DND-41 (cell line): ENCODE measurements at regions not wholly inside any gene's neighbourhood (a gene's known extent, or its start where the extent isn't known, plus 50 kb on each side); places are given as distances from the start of the nearest gene placed in this dataset.

ENCODE experiments used
- ATAC-seq: fragments of 200-7000 bp; cut with Tn5 transposase; 3 replicates; pipeline ENCODE4 v1.9.1; 2021; ENCODE audit warnings: low read depth; ENCODE audit not compliant: insufficient read depth
- DNase-seq: peaks from one replicate; pipeline ENCODE4 v3.0.0-alpha.2; 2020
- H2AFZ ChIP-seq: 2 replicates; pipeline ENCODE4 v1.6.0; 2012; ENCODE audit warnings: low read depth, low read length
- H3K27ac ChIP-seq: 2 replicates; pipeline ENCODE4 v1.5.1; 2012; ENCODE audit warnings: low read length, inconsistent platforms
- H3K27me3 ChIP-seq: fragments of 200-600 bp; sonication (generic); 2 replicates; pipeline ENCODE4 v1.6.0; 2012; ENCODE audit warnings: low read length, mild to moderate bottlenecking, inconsistent platforms; ENCODE audit not compliant: insufficient read depth, poor library complexity
- H3K36me3 ChIP-seq: 2 replicates; pipeline ENCODE4 v1.5.1; 2012; ENCODE audit warnings: low read length, inconsistent platforms; ENCODE audit not compliant: insufficient read depth
- H3K4me1 ChIP-seq: 2 replicates; pipeline ENCODE4 v1.5.1; 2012; ENCODE audit warnings: mild to moderate bottlenecking, low read length; ENCODE audit not compliant: insufficient read depth
- H3K4me2 ChIP-seq: 2 replicates; pipeline ENCODE4 v1.6.0; 2012; ENCODE audit warnings: mild to moderate bottlenecking, moderate library complexity, low read length, inconsistent platforms; ENCODE audit not compliant: insufficient read depth
- H3K4me3 ChIP-seq, 2 experiments: fragments of 200-600 bp in 1 of 2; shearing (Covaris generic) in 1 of 2; 2 replicates each; pipeline ENCODE4 v1.5.1; 2012 to 2016; ENCODE audit warnings: inconsistent platforms in 2 of 2, low read length in 2 of 2, mild to moderate bottlenecking in 2 of 2, low read depth in 1 of 2, moderate library complexity in 1 of 2
- H3K79me2 ChIP-seq: 2 replicates; pipeline ENCODE4 v1.6.0; 2012; ENCODE audit warnings: low read length, inconsistent platforms; ENCODE audit not compliant: insufficient read depth
- H3K9ac ChIP-seq: 2 replicates; pipeline ENCODE4 v1.6.0; 2012; ENCODE audit warnings: low read depth, mild to moderate bottlenecking, inconsistent platforms, low read length, moderate library complexity
- H3K9me3 ChIP-seq: 2 replicates; pipeline ENCODE4 v1.5.1; 2012; ENCODE audit warnings: low read length, moderate library complexity, mild to moderate bottlenecking, inconsistent platforms; ENCODE audit not compliant: insufficient read depth, severe bottlenecking
- H4K20me1 ChIP-seq: 2 replicates; pipeline ENCODE4 v1.6.0; 2012; ENCODE audit warnings: low read length; ENCODE audit not compliant: insufficient read depth
- EZH2 ChIP-seq: IDR thresholded peaks from 3 replicates; pipeline ENCODE4 v1.6.1; 2012; ENCODE audit warnings: borderline replicate concordance, low read depth, mild to moderate bottlenecking, moderate library complexity, low read length, inconsistent platforms; ENCODE audit not compliant: severe bottlenecking
- TF ChIP-seq, protein P1 (sequence below): IDR thresholded peaks from 2 replicates; pipeline ENCODE4 v1.5.1; 2012; ENCODE audit warnings: borderline replicate concordance, low read length, moderate library complexity, mild to moderate bottlenecking; ENCODE audit not compliant: poor library complexity, severe bottlenecking; ENCODE audit errors: extremely low read depth

DNA sequence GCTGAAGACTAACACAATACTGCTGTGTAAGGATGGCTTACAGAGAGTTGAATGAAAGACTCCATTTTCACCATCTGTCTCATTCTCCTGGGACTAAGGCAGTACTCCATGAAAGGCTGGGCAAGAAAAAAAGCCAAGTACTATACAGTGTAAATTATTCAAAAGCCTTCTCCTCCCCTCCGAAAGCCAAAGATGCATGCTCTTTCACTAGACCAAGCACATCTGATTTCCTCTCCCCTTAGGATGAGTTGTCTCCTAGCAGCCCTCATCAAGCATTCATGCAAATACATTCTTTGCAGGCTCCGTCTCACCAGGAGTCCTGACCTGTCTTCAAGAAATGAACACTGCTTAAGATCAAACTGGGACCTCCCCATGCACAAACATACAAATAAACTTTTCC is 133.5 kb upstream of the THBS1 start:
- H3K9me3 ChIP-seq = no peaks in the 10 kb centered on the region
- H2AFZ ChIP-seq = no peak overlapping the region
- H3K4me1 ChIP-seq = no peaks in the 10 kb centered on the region
- H3K36me3 ChIP-seq = no peaks in the 10 kb centered on the region
- no peak for DNase-seq
- peaks cover 8% of the 10 kb centered on the region for H3K27me3 ChIP-seq
- H3K79me2 ChIP-seq = no peaks in the 10 kb centered on the region
- ATAC-seq = no peak
- no peak for TF ChIP-seq EZH2
- TF ChIP-seq, protein P1, sequence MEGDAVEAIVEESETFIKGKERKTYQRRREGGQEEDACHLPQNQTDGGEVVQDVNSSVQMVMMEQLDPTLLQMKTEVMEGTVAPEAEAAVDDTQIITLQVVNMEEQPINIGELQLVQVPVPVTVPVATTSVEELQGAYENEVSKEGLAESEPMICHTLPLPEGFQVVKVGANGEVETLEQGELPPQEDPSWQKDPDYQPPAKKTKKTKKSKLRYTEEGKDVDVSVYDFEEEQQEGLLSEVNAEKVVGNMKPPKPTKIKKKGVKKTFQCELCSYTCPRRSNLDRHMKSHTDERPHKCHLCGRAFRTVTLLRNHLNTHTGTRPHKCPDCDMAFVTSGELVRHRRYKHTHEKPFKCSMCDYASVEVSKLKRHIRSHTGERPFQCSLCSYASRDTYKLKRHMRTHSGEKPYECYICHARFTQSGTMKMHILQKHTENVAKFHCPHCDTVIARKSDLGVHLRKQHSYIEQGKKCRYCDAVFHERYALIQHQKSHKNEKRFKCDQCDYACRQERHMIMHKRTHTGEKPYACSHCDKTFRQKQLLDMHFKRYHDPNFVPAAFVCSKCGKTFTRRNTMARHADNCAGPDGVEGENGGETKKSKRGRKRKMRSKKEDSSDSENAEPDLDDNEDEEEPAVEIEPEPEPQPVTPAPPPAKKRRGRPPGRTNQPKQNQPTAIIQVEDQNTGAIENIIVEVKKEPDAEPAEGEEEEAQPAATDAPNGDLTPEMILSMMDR = no peak
- H3K27ac ChIP-seq = no peak overlapping the region
- H3K9ac ChIP-seq = no peak overlapping the region
- H4K20me1 ChIP-seq = no peaks in the 10 kb centered on the region
- H3K4me3 ChIP-seq = no peak overlapping the region
- no peak overlapping the region for H3K4me2 ChIP-seq

DNA sequence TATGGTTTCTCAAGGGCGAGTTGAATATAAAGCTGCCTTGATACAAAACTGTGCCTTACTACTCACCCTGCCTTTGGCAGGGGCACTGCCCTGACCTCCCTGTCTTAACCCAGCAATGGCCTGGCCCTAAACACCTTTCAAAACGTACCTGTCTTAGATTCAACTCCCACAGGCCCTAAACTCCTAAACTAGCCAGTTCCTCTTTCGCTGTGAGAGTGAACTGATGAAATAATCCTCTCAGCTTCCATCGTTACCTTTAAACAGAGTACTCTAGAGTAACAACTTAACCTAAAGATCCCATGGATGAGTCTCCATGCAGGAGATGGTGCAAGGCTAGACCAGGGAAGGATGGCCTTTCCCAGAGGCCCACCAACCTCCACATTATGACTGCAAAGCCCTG is 133.0 kb upstream of the THBS1 start:
- Histone ChIP-seq H3K4me1 (no peaks in the 10 kb centered on the region), H3K9me3 (no peaks in the 10 kb centered on the region), H3K4me3 (no peak overlapping the region), H3K27me3 (peaks cover 8% of the 10 kb centered on the region), H3K27ac (no peak overlapping the region), H3K4me2 (no peak overlapping the region), H2AFZ (no peak overlapping the region), H3K36me3 (no peaks in the 10 kb centered on the region), H3K79me2 (no peaks in the 10 kb centered on the region), H3K9ac (no peak overlapping the region), H4K20me1 (no peaks in the 10 kb centered on the region)
- no peak for TF ChIP-seq EZH2
- TF ChIP-seq, protein P1 = no peak
- no peak for ATAC-seq
- no peak for DNase-seq

DNA sequence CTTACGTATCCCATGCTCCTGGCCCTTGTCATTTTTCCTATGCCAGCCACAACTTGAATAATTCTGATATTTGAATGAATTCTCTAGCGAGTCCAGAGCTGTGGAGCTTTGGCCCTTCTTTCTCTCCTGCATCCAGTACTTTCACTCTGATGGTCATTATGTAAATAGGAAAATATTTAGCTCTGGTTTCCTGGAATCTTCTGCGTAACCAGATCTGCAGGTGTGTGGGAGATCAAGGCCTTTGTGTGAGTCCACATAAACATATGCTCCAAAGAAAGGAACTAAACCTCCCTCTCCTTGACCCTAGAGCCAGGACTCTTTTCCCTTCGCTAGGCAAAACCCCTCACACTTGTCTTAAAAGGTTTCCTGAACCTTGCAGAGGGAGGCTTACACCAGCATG is 132.5 kb upstream of the THBS1 start:
- Histone ChIP-seq H3K4me3 (no peak overlapping the region), H3K4me2 (no peak overlapping the region), H4K20me1 (no peaks in the 10 kb centered on the region), H3K4me1 (no peaks in the 10 kb centered on the region), H3K27ac (no peak overlapping the region), H3K79me2 (no peaks in the 10 kb centered on the region), H3K9me3 (no peaks in the 10 kb centered on the region), H3K36me3 (no peaks in the 10 kb centered on the region), H3K9ac (no peak overlapping the region), H2AFZ (no peak overlapping the region), H3K27me3 (peaks cover 11% of the 10 kb centered on the region)
- DNase-seq (no peak), ATAC-seq (no peak)
- TF ChIP-seq EZH2 = no peak
- TF ChIP-seq, protein P1 = no peak

DNA sequence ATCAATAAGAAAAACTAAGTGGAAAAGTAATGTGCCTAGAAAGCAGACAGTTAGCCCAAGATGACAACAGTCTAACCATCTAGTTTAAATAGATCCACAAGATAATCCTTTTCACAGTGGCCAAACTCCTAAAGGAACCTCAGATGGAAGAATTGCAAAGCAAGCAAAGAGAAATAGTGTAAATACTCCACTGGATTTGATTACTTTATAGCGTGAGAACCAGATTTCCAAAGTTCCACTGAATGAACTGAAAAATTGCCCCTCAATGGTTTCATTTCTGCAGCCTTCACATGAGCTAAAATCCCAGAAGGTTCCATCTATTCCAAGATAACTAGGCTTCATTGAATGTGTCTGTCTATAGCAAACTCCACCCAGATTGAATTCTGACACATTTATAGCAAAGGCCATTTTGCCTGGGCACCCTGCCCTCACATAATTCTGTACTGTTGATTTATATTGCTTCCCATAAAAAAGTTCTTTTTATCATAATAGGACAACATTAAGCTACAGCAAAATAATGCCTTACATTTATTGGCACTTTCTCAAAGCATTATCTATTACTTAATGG is 129.7 kb upstream of the THBS1 start:
- Histone ChIP-seq H3K27me3 (peaks cover 11% of the 10 kb centered on the region), H3K9ac (no peak overlapping the region), H3K4me3 (no peak overlapping the region), H3K36me3 (no peaks in the 10 kb centered on the region), H3K27ac (no peak overlapping the region), H2AFZ (no peak overlapping the region), H3K9me3 (no peaks in the 10 kb centered on the region), H4K20me1 (no peaks in the 10 kb centered on the region), H3K79me2 (no peaks in the 10 kb centered on the region), H3K4me2 (no peak overlapping the region), H3K4me1 (no peaks in the 10 kb centered on the region)
- TF ChIP-seq EZH2 = no peak
- TF ChIP-seq, protein P1 = no peak
- ATAC-seq = no peak
- no peak for DNase-seq
